ENCODE measurements at regions not wholly inside any gene's neighbourhood (a gene's known extent, or its start where the extent isn't known, plus 50 kb on each side); places are given as distances from the start of the nearest gene placed in this dataset.
"Not testable (repeated sequence)": the region's sequence is repeated elsewhere in the genome, so short reads cannot be mapped to it uniquely, and the experiment has no call there.

- intact Hi-C loops (cut with DNase I; ENCODE audit: low total_unique reads), result no loop called here
- no peaks in the 10 kb centered on the region for H3K9me3 ChIP-seq
- no peaks in the 10 kb centered on the region for H3K4me1 ChIP-seq
- TF ChIP-seq POLR2A (IDR thresholded peaks at IDR 0.05) (no peak), CTCF (IDR thresholded peaks at IDR 0.05) (no peak)
- H3K27ac ChIP-seq, result no peak overlapping the region
- no peaks in the 10 kb centered on the region for H3K27me3 ChIP-seq
- no peak for DNase-seq (ENCODE audit: low spot score in 2 of 2)
- H3K4me3 ChIP-seq, result no peak overlapping the region
- no peaks in the 10 kb centered on the region for H3K36me3 ChIP-seq
Measured at GRCh38 chr10:28365840-28366239, 63.0 kb upstream of the MPP7 start.

- Histone ChIP-seq H3K36me3 (no peaks in the 10 kb centered on the region), H3K4me1 (no peaks in the 10 kb centered on the region)
- intact Hi-C loops (cut with DNase I; ENCODE audit: low total_unique reads), result no loop called here
Measured at GRCh38 chr10:28366994-28367393, 64.1 kb upstream of the MPP7 start.

GRCh38 chr10:28367413-28367812 lies 64.5 kb upstream of the MPP7 start:
- Histone ChIP-seq H3K4me3 (no peak overlapping the region), H3K36me3 (no peaks in the 10 kb centered on the region), H3K27me3 (no peaks in the 10 kb centered on the region), H3K9me3 (no peaks in the 10 kb centered on the region), H3K27ac (no peak overlapping the region), H3K4me1 (no peaks in the 10 kb centered on the region)
- TF ChIP-seq POLR2AphosphoS5 (IDR thresholded peaks at IDR 0.05) (no peak), POLR2A (IDR thresholded peaks at IDR 0.05) (no peak), CTCF (IDR thresholded peaks at IDR 0.05) (no peak)
- DNase-seq (ENCODE audit: low spot score in 2 of 2), result no peak
- intact Hi-C loops (cut with DNase I; ENCODE audit: low total_unique reads), result no loop called here

More at GRCh38 chr10:28366994-28367393, 64.1 kb upstream of the MPP7 start:
- no peak overlapping the region for H3K27ac ChIP-seq
- H3K27me3 ChIP-seq, result no peaks in the 10 kb centered on the region
- TF ChIP-seq POLR2AphosphoS5 (IDR thresholded peaks at IDR 0.05) (no peak), POLR2A (IDR thresholded peaks at IDR 0.05) (no peak), CTCF (IDR thresholded peaks at IDR 0.05) (no peak)
- DNase-seq (ENCODE audit: low spot score in 2 of 2), result no peak
- no peak overlapping the region for H3K4me3 ChIP-seq
- no peaks in the 10 kb centered on the region for H3K9me3 ChIP-seq

- no peak overlapping the region for H3K4me3 ChIP-seq
- H3K9me3 ChIP-seq, result no peaks in the 10 kb centered on the region
- H3K27me3 ChIP-seq, result no peaks in the 10 kb centered on the region
- intact Hi-C loops (cut with DNase I; ENCODE audit: low total_unique reads), result no loop called here
- TF ChIP-seq POLR2A (IDR thresholded peaks at IDR 0.05) (no peak), POLR2AphosphoS5 (IDR thresholded peaks at IDR 0.05) (no peak), CTCF (IDR thresholded peaks at IDR 0.05) (no peak)
- no peak overlapping the region for H3K27ac ChIP-seq
- no peaks in the 10 kb centered on the region for H3K4me1 ChIP-seq
- no peak for DNase-seq (ENCODE audit: low spot score in 2 of 2)
- H3K36me3 ChIP-seq, result no peaks in the 10 kb centered on the region
Measured at GRCh38 chr10:28367929-28368484, 65.1 kb upstream of the MPP7 start.

GRCh38 chr10:28370107-28370835 lies 67.4 kb upstream of the MPP7 start:
- no peaks in the 10 kb centered on the region for H3K4me1 ChIP-seq
- H3K27ac ChIP-seq, result no peak overlapping the region
- intact Hi-C loops (cut with DNase I; ENCODE audit: low total_unique reads), result no loop called here
- H3K9me3 ChIP-seq, result no peaks in the 10 kb centered on the region
- H3K4me3 ChIP-seq, result no peak overlapping the region
- no peaks in the 10 kb centered on the region for H3K27me3 ChIP-seq
- no peak for DNase-seq (ENCODE audit: low spot score in 2 of 2)
- TF ChIP-seq POLR2AphosphoS5 (IDR thresholded peaks at IDR 0.05) (no peak), CTCF (IDR thresholded peaks at IDR 0.05) (no peak)
- H3K36me3 ChIP-seq, result no peaks in the 10 kb centered on the region

GRCh38 chr10:28371638-28372037 lies 68.8 kb upstream of the MPP7 start:
- intact Hi-C loops (cut with DNase I; ENCODE audit: low total_unique reads); H3K4me3 ChIP-seq; H3K36me3 ChIP-seq; H3K27me3 ChIP-seq; DNase-seq (ENCODE audit: low spot score in 2 of 2); H3K27ac ChIP-seq; H3K9me3 ChIP-seq; H3K4me1 ChIP-seq: not testable (repeated sequence)
